Keratinocyte (primary cell): ENCODE measurements at regions not wholly inside any gene's neighbourhood (a gene's known extent, or its start where the extent isn't known, plus 50 kb on each side); places are given as distances from the start of the nearest gene placed in this dataset.

Source experiments
- EZH2 ChIP-seq: IDR thresholded peaks from one replicate; pipeline ENCODE4 v1.6.1; 2012; ENCODE audit warnings: inconsistent platforms, mild to moderate bottlenecking, low read length, moderate library complexity
- TF ChIP-seq, protein P1 (sequence below), 3 experiments: IDR thresholded peaks in 1 of 3; conservative IDR thresholded peaks in 1 of 3; optimal IDR thresholded peaks in 1 of 3; 2 replicates in 2 of 3; 3 replicates in 1 of 3; pipeline versions ENCODE3 to v1.5.1; 2011; ENCODE audit warnings: low read length in 3 of 3, mild to moderate bottlenecking in 3 of 3, moderate library complexity in 2 of 3, control low read depth in 1 of 3, inconsistent platforms in 1 of 3; ENCODE audit not compliant: insufficient read depth in 2 of 3; ENCODE audit errors: extremely low read depth in 1 of 3

DNA sequence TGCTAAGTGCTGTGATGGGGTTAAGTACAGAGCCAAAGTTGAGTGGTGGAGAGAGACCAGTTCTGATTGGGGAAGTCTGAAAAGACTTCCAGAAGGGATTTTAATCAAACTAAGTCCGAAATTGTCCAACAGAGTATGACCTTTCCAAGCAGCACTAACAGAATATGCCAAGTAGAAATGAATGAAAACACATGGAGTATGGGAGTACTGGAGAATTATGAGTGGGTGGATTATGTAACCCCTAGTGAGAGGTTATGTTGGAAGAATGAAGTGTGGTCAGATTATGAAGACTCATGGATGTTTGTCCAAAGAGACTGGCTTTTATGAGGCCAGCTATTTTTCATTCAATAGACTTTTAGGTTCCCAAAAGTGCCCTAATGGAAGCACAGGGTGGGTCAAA is 94.0 kb upstream of the PLEKHA5 start:
- no peak for TF ChIP-seq EZH2
- TF ChIP-seq, protein P1, sequence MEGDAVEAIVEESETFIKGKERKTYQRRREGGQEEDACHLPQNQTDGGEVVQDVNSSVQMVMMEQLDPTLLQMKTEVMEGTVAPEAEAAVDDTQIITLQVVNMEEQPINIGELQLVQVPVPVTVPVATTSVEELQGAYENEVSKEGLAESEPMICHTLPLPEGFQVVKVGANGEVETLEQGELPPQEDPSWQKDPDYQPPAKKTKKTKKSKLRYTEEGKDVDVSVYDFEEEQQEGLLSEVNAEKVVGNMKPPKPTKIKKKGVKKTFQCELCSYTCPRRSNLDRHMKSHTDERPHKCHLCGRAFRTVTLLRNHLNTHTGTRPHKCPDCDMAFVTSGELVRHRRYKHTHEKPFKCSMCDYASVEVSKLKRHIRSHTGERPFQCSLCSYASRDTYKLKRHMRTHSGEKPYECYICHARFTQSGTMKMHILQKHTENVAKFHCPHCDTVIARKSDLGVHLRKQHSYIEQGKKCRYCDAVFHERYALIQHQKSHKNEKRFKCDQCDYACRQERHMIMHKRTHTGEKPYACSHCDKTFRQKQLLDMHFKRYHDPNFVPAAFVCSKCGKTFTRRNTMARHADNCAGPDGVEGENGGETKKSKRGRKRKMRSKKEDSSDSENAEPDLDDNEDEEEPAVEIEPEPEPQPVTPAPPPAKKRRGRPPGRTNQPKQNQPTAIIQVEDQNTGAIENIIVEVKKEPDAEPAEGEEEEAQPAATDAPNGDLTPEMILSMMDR (optimal IDR thresholded peaks at IDR 0.05 in 1 of 3, IDR thresholded peaks at IDR 0.05 in 1 of 3, conservative IDR thresholded peaks at IDR 0.05 in 1 of 3; ENCODE audit: extremely low read depth in 1 of 3, insufficient read depth in 2 of 3, low read length in 3 of 3), result no peak
